ENCODE measurements at regions not wholly inside any gene's neighbourhood (a gene's known extent, or its start where the extent isn't known, plus 50 kb on each side); places are given as distances from the start of the nearest gene placed in this dataset.
A peak's percentile ranks its signal among the peaks of the same experiment; 100 is the strongest.

DNA sequence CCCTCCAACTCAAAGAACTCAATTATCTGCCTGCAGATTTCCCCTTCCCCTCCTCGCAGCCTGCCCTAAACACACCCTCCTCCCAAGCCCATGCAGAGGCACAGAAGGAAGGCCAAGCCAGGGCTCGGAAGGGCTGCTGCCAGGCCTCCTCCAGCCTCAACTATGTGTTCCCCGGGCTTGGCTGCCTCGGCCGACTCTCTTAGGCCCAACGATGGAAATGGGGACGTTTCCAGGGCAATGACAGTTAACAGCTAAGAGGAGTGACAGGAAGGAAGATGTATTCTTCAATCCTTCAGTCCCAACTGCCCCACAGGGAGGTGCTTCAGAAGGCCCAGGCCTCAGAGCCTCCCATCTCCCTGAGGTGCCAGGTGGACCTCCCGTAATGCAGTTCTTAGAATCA, 104.0 kb upstream of the AKIP1 start:
- Histone ChIP-seq H3K27me3 (ENCODE audit: control insufficient read depth, insufficient read depth, low read length) (no peaks in the 10 kb centered on the region), H3K4me3 (ENCODE audit: low read depth, low read length) (no peak overlapping the region), H3K36me3 (ENCODE audit: control insufficient read depth, insufficient read depth, low read length) (peaks cover 2% of the 10 kb centered on the region), H3K4me1 (ENCODE audit: control insufficient read depth, insufficient read depth, low read length) (peaks cover 58% of the 10 kb centered on the region), H3K9me3 (ENCODE audit: control insufficient read depth, insufficient read depth, low read length) (no peaks in the 10 kb centered on the region), H3K27ac (ENCODE audit: low read depth, low read length) (peak overlapping the region; percentile 70)
- peak in 2 of 6 donors; percentile 50 to 54 for DNase-seq (ENCODE audit: low read depth in 4 of 6, low spot score in 6 of 6)
- WGBS (ENCODE audit: insufficient coverage) = 27% methylated on average over 3 of the region's 8 CpGs

DNA sequence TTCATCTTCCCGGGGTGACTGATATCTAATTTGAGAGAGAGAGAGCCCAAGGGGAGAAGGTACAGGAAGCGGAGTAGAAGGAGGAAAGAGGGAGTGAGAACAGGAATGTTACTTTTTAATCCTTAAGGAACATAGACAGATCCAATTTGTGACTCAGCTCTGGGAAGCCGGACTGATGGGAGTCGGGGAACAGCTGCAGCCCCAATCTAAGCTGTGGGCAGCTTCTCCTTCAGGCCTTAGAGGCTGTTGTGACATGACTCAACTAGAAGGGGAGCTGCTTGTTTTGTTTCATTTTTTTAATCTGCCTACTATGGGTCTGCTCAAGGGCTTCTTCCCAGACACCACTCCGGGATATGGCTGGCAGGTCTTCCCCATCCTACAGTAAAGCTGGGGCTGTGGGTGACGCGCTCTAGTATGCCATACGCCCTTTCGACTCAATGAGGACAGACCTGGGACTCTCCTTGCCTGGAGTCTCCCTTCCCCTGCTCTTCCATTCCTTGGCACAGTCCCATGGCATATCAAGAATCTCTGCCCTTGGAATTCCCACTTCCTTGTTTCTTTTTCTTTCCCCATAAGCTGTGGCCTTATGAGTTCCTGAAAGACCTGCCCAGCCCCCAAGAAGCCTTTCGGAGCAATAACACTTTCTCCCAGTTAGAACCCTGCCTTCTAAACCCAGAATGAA, 103.3 kb upstream of the AKIP1 start:
- H3K9me3 ChIP-seq (ENCODE audit: control insufficient read depth, insufficient read depth, low read length) = no peaks in the 10 kb centered on the region
- peaks cover 2% of the 10 kb centered on the region for H3K36me3 ChIP-seq (ENCODE audit: control insufficient read depth, insufficient read depth, low read length)
- DNase-seq (ENCODE audit: low read depth in 4 of 6, low spot score in 6 of 6) = no peak
- H3K4me3 ChIP-seq (ENCODE audit: low read depth, low read length) = no peak overlapping the region
- 87% methylated on average over 7 of the region's 10 CpGs for WGBS (ENCODE audit: insufficient coverage)
- no peaks in the 10 kb centered on the region for H3K27me3 ChIP-seq (ENCODE audit: control insufficient read depth, insufficient read depth, low read length)
- H3K4me1 ChIP-seq (ENCODE audit: control insufficient read depth, insufficient read depth, low read length) = peaks cover 62% of the 10 kb centered on the region
- peak overlapping the region; percentile 70 for H3K27ac ChIP-seq (ENCODE audit: low read depth, low read length)

DNA sequence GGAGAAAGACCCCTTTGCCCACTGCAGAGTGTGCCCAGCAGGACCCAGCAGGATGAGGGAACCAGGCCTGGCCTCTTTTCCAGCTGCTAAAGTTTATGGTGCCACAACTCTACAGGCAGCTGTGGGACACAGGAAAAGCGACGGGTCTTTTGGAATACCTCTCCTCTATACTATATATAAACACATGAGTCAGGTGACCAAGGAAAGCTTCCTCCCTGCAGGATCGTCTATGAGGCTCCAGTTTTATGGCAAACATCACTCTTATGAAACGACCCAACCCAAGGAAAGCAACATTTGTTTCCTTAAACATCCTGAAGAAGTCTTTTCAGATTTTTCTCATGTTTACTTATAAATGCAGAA, 102.8 kb upstream of the AKIP1 start:
- no peaks in the 10 kb centered on the region for H3K9me3 ChIP-seq (ENCODE audit: control insufficient read depth, insufficient read depth, low read length)
- DNase-seq (ENCODE audit: low read depth in 4 of 6, low spot score in 6 of 6) = no peak
- WGBS (ENCODE audit: insufficient coverage) = 11% methylated on average over 3 of the region's 4 CpGs
- H3K4me1 ChIP-seq (ENCODE audit: control insufficient read depth, insufficient read depth, low read length) = peaks cover 62% of the 10 kb centered on the region
- H3K36me3 ChIP-seq (ENCODE audit: control insufficient read depth, insufficient read depth, low read length) = peaks cover 2% of the 10 kb centered on the region
- peak overlapping the region; percentile 31 for H3K27ac ChIP-seq (ENCODE audit: low read depth, low read length)
- H3K4me3 ChIP-seq (ENCODE audit: low read depth, low read length) = no peak overlapping the region
- no peaks in the 10 kb centered on the region for H3K27me3 ChIP-seq (ENCODE audit: control insufficient read depth, insufficient read depth, low read length)

DNA sequence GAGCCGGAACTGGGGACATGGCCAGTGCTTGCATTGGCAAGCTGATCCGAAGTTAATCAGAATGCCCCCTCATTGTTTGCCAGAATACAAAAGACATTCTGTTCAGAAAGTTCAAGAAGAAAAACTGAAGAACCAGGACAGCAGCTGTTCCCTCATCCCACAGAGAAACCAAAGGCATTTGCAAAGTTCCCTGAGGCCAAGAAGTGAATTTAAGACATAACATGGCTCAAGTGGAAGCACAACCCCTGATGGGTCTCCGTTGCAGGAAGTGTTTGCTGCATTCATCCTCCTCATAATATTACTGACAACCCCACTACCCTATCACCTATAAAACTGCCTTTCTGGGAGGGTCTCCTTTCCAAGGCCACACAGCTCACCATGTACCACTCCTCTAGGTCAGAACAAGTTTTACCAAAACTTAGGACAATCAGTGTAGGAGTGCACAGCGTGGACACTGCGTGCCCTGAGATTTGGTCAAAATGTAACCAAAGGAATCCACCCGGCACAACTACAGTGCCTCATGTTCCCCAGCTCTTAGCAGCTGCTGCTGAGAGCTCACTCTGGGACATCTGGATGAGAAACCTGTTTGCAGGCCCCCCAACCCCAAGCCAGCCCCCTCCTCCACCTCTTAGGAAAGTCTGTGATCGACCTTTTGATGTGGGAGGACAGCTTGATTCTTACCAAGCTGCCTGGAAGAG, 101.6 kb upstream of the AKIP1 start:
- Histone ChIP-seq H3K4me1 (ENCODE audit: control insufficient read depth, insufficient read depth, low read length) (peaks cover 57% of the 10 kb centered on the region), H3K4me3 (ENCODE audit: low read depth, low read length) (peak overlapping the region; percentile 84)
- WGBS (ENCODE audit: insufficient coverage) = 5% methylated on average over 6 of the region's 7 CpGs

DNA sequence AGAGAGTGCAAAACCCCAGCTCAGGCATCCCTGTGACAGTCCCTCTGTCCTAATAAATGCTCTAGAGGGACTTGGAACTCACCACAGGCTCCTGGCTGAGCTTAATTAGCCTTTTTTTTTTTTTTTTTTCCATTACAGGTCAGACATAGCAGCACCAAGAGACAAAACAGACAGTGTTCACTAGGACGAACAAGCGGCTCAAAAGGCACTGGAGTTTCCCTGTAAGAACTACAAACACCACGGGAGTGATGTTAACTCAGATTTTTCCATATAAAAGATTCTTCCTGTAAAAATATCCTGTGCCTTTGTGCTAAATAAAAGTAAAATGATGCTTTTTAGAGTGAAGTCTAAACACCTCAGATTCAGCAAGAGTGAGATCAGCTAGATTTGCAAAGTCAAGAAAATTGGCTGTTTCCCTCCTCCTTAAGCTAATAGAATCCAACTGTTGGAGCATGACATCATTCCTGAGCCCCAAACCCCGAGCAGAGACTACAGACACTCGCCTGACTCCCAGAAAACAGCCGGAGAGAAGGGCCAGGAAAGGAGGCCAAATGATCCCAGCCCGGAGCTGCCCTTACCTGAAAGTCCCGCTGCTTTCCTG, 101.0 kb upstream of the AKIP1 start:
- Histone ChIP-seq H3K27me3 (ENCODE audit: control insufficient read depth, insufficient read depth, low read length) (no peaks in the 10 kb centered on the region), H3K4me1 (ENCODE audit: control insufficient read depth, insufficient read depth, low read length) (peaks cover 51% of the 10 kb centered on the region), H3K9me3 (ENCODE audit: control insufficient read depth, insufficient read depth, low read length) (no peaks in the 10 kb centered on the region), H3K36me3 (ENCODE audit: control insufficient read depth, insufficient read depth, low read length) (peaks cover 2% of the 10 kb centered on the region), H3K4me3 (ENCODE audit: low read depth, low read length) (peak overlapping the region; percentile 84), H3K27ac (ENCODE audit: low read depth, low read length) (peak overlapping the region; percentile 99)
- DNase-seq (ENCODE audit: low read depth in 4 of 6, low spot score in 6 of 6) = peak in 3 of 6 donors; percentile 23 to 69 (median 69)
- 0% methylated on average over 5 of the region's 8 CpGs for WGBS (ENCODE audit: insufficient coverage)

More for the DNA sequence above, 101.6 kb upstream of the AKIP1 start:
- Histone ChIP-seq H3K27ac (ENCODE audit: low read depth, low read length) (peak overlapping the region; percentile 99), H3K27me3 (ENCODE audit: control insufficient read depth, insufficient read depth, low read length) (no peaks in the 10 kb centered on the region), H3K36me3 (ENCODE audit: control insufficient read depth, insufficient read depth, low read length) (peaks cover 2% of the 10 kb centered on the region), H3K9me3 (ENCODE audit: control insufficient read depth, insufficient read depth, low read length) (no peaks in the 10 kb centered on the region)
- DNase-seq (ENCODE audit: low read depth in 4 of 6, low spot score in 6 of 6) = peak in 2 of 6 donors; percentile 27 to 37

DNA sequence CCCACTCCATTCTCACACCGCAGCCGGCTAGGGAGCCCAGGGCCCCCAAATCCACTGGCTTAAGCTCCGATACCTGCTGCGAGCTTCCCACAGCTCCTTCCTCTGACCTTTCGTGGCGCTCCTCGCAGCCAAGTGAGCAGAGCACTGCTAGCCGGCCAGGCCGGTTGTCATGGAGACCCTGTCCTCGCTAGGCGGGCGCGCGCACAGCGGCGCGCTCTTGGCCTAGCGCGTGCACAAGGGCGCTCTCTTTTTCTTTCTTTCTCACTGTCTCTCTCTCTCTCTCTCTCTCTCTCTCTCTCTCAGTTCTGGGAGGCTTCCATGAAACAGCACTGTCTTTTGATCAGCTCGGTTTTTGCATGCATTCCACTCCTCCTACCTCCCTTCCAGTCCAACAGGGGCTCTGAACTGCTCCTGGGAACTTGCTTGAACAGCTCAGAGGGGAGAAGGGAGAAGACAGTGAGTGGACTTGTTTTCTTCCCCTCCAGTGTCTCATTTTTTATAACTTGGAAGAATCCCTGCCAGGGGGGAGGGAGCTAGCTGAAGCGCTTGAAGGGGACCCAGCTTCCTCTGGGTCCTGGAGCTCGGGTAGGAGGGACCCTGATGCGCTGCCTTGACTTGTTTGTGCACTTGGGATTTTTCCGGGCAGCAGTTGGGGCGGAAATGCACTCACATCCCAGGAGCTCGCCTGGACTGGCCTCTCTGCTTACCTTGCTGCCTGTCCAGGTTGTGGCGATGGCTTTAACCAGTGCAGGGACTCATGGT, 100.3 kb upstream of the AKIP1 start:
- 4% methylated on average over 27 of the region's 28 CpGs for WGBS (ENCODE audit: insufficient coverage)
- H3K36me3 ChIP-seq (ENCODE audit: control insufficient read depth, insufficient read depth, low read length) = peaks cover 2% of the 10 kb centered on the region
- H3K4me3 ChIP-seq (ENCODE audit: low read depth, low read length) = peak overlapping the region; percentile 84
- peaks cover 49% of the 10 kb centered on the region for H3K4me1 ChIP-seq (ENCODE audit: control insufficient read depth, insufficient read depth, low read length)
- DNase-seq (ENCODE audit: low read depth in 4 of 6, low spot score in 6 of 6) = peak; percentile 81 to 96 (median 88)
- no peaks in the 10 kb centered on the region for H3K9me3 ChIP-seq (ENCODE audit: control insufficient read depth, insufficient read depth, low read length)
- H3K27me3 ChIP-seq (ENCODE audit: control insufficient read depth, insufficient read depth, low read length) = no peaks in the 10 kb centered on the region
- peak overlapping the region; percentile 99 for H3K27ac ChIP-seq (ENCODE audit: low read depth, low read length)

DNA sequence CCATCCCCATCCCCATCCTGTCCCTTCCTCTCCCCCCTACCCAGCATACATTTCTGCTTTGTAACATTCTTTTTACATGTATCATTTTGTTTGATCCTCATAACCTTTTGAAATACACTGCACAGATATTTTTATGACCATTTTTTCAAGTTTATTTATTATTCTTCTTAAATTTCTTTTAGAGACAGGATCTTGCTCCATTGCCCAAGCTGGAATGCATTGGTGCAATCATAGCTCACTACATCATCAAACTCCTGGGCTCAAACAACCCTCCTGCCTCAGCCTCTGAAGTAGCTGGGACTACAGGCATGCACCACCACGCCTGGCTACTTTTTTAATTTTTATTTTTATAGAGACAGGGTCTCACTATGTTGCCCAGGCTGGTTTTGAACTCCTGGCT, 99.4 kb upstream of the AKIP1 start:
- WGBS (ENCODE audit: insufficient coverage) = no CpG with 5 or more reads among the region's 1 CpG
- H3K4me3 ChIP-seq (ENCODE audit: low read depth, low read length) = peak overlapping the region; percentile 84
- peak overlapping the region; percentile 99 for H3K27ac ChIP-seq (ENCODE audit: low read depth, low read length)
- peaks cover 43% of the 10 kb centered on the region for H3K4me1 ChIP-seq (ENCODE audit: control insufficient read depth, insufficient read depth, low read length)
- DNase-seq (ENCODE audit: low read depth in 4 of 6, low spot score in 6 of 6) = no peak
- no peaks in the 10 kb centered on the region for H3K9me3 ChIP-seq (ENCODE audit: control insufficient read depth, insufficient read depth, low read length)
- H3K36me3 ChIP-seq (ENCODE audit: control insufficient read depth, insufficient read depth, low read length) = peaks cover 2% of the 10 kb centered on the region
- no peaks in the 10 kb centered on the region for H3K27me3 ChIP-seq (ENCODE audit: control insufficient read depth, insufficient read depth, low read length)

DNA sequence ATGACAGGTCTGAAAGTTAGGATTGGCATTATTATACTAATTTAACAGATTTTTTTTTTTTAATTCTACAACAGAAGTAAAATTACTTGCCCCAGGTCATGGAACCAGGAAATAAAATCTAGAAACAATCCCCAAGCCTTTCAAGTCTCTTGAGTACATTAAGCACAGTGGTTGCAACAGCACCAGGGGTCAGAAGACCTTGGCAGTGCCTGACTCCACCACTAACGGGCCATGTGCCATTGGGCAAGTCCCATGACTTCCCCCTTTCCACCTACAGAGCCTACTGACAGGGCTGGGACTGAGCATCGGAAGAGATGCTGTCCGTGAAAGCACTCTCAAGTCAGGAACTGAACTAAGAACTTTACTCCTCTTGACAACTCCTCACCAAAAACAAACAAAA, 98.6 kb upstream of the AKIP1 start:
- DNase-seq (ENCODE audit: low read depth in 4 of 6, low spot score in 6 of 6) = no peak
- H3K27me3 ChIP-seq (ENCODE audit: control insufficient read depth, insufficient read depth, low read length) = no peaks in the 10 kb centered on the region
- H3K4me1 ChIP-seq (ENCODE audit: control insufficient read depth, insufficient read depth, low read length) = peaks cover 34% of the 10 kb centered on the region
- H3K27ac ChIP-seq (ENCODE audit: low read depth, low read length) = no peak overlapping the region
- no peak overlapping the region for H3K4me3 ChIP-seq (ENCODE audit: low read depth, low read length)
- no peaks in the 10 kb centered on the region for H3K9me3 ChIP-seq (ENCODE audit: control insufficient read depth, insufficient read depth, low read length)
- WGBS (ENCODE audit: insufficient coverage) = 83% methylated on average over 2 of the region's 3 CpGs
- H3K36me3 ChIP-seq (ENCODE audit: control insufficient read depth, insufficient read depth, low read length) = no peaks in the 10 kb centered on the region

DNA sequence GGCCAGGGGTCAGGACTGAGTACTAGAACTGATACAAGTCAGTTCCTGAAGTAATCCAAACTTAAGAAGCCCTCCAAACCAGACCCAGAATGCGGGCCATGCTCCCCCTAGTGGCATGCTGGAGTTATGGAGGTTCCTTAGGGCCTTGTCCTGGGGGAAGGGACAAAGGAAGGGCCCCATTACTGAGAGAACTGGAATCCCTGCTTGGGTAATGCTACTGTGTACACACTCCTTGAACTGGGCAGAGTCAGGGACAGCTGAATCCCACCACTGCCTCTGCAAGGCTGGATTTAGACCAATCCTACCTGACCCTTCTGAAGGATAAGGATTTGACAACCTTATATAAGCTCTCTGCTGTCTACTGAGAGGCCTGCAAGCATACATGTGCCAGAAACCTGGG, 97.3 kb upstream of the AKIP1 start:
- H3K9me3 ChIP-seq (ENCODE audit: control insufficient read depth, insufficient read depth, low read length) = no peaks in the 10 kb centered on the region
- no peaks in the 10 kb centered on the region for H3K36me3 ChIP-seq (ENCODE audit: control insufficient read depth, insufficient read depth, low read length)
- no peaks in the 10 kb centered on the region for H3K27me3 ChIP-seq (ENCODE audit: control insufficient read depth, insufficient read depth, low read length)
- peak overlapping the region; percentile 13 for H3K27ac ChIP-seq (ENCODE audit: low read depth, low read length)
- no CpG with 5 or more reads among the region's 1 CpG for whole genome bisulfite sequencing (ENCODE audit: insufficient coverage)
- DNase-seq (ENCODE audit: low read depth in 4 of 6, low spot score in 6 of 6) = peak in 5 of 6 donors; percentile 50 to 86 (median 61)
- no peak overlapping the region for H3K4me3 ChIP-seq (ENCODE audit: low read depth, low read length)
- H3K4me1 ChIP-seq (ENCODE audit: control insufficient read depth, insufficient read depth, low read length) = peaks cover 24% of the 10 kb centered on the region

Measured in spinal cord (tissue), 9 donors.